PC-9 (cell line): ENCODE measurements at regions not wholly inside any gene's neighbourhood (a gene's known extent, or its start where the extent isn't known, plus 50 kb on each side); places are given as distances from the start of the nearest gene placed in this dataset.

Source experiments
- BruUV-seq: library from RNA; stranded (reverse); fragments of 400-500 nt; replicated peaks from 2 replicates; lab custom pipeline; 2021; lab: Mats Ljungman, UMichigan
- CTCF ChIA-PET: fragments of 300-600 bp; sonication (Branson Sonifier 250); formaldehyde crosslinking; loops from one replicate; lab custom pipeline; 2022; ENCODE audit warnings: antibody characterized with exemption; lab: Charles Lee
- POLR2A ChIA-PET: fragments of 300-600 bp; sonication (Branson Sonifier 250); formaldehyde crosslinking; loops from one replicate; lab custom pipeline; 2022; ENCODE audit warnings: antibody characterized with exemption; ENCODE audit not compliant: unreplicated experiment; lab: Charles Lee
- DNase-seq, 2 experiments: peaks; one replicate each; pipeline versions ENCODE4 v3.0.0 to v3.0.0-alpha.2; 2015 to 2022; ENCODE audit warnings: mixed read lengths in 1 of 2
- H2AFZ ChIP-seq: fragments of 200-600 bp; sonication (generic); 2 replicates; pipeline ENCODE4 v1.8.1; 2017; ENCODE audit warnings: antibody characterized with exemption
- H3F3A ChIP-seq: fragments of 200-600 bp; sonication (generic); 2 replicates; pipeline ENCODE4 v1.8.1; 2017; ENCODE audit warnings: antibody characterized with exemption, mild to moderate bottlenecking, low read depth; ENCODE audit not compliant: insufficient read depth
- H3K27ac ChIP-seq: fragments of 200-600 bp; sonication (generic); 2 replicates; pipeline ENCODE4 v1.6.1; 2016; ENCODE audit warnings: mixed run types
- H3K27me3 ChIP-seq: fragments of 200-600 bp; sonication (generic); 2 replicates; pipeline ENCODE4 v1.6.1; 2016; ENCODE audit warnings: low read depth, mixed run types; ENCODE audit not compliant: insufficient read depth
- H3K36me3 ChIP-seq: fragments of 200-600 bp; sonication (generic); 2 replicates; pipeline ENCODE4 v1.6.1; 2016; ENCODE audit warnings: low read depth, mixed run types
- H3K4me1 ChIP-seq: fragments of 200-600 bp; sonication (generic); replicated peaks from 2 replicates; pipeline ENCODE4 v1.6.1; 2016; ENCODE audit warnings: mixed run types; ENCODE audit not compliant: insufficient read depth
- H3K4me2 ChIP-seq: fragments of 200-600 bp; sonication (generic); 2 replicates; pipeline ENCODE4 v1.6.1; 2017; ENCODE audit warnings: mixed run types
- H3K4me3 ChIP-seq: fragments of 200-600 bp; sonication (generic); 2 replicates; pipeline ENCODE4 v1.6.1; 2016; ENCODE audit warnings: mixed run types
- H3K79me2 ChIP-seq: fragments of 200-600 bp; sonication (generic); 2 replicates; pipeline ENCODE4 v1.6.1; 2017; ENCODE audit warnings: low read depth, mixed run types
- H3K9me2 ChIP-seq: fragments of 200-600 bp; sonication (generic); 2 replicates; pipeline ENCODE4 v1.8.1; 2017; ENCODE audit warnings: mild to moderate bottlenecking; ENCODE audit not compliant: insufficient read depth
- H3K9me3 ChIP-seq: fragments of 200-600 bp; sonication (generic); 2 replicates; pipeline ENCODE4 v1.8.1; 2016; ENCODE audit warnings: low read depth; ENCODE audit not compliant: insufficient read depth
- H4K20me1 ChIP-seq: fragments of 200-600 bp; sonication (generic); 2 replicates; pipeline ENCODE4 v1.8.1; 2017; ENCODE audit not compliant: insufficient read depth
- CTCF ChIP-seq: fragments of 200-600 bp; sonication (generic); conservative IDR thresholded peaks from 2 replicates; pipeline ENCODE4 v1.6.1; 2017; ENCODE audit warnings: mixed run types, antibody characterized with exemption, mild to moderate bottlenecking, moderate library complexity
- EZH2 ChIP-seq: fragments of 200-600 bp; sonication (generic); IDR thresholded peaks from 2 replicates; pipeline ENCODE4 v1.8.0; 2017; ENCODE audit warnings: antibody characterized with exemption, low read depth
- intact Hi-C: fragments of 100-400 bp; cut with micrococcal nuclease; formaldehyde crosslinking; loops from one replicate; pipeline ENCODE4 v1.10.0; 2022; ENCODE audit not compliant: unreplicated experiment

GRCh38 chr7:131008840-131009711 lies 275.1 kb upstream of the KLF14 start:
- Histone ChIP-seq H3K9me3 (no peaks in the 10 kb centered on the region), H3K4me2 (0 out of 2 replicates have a peak overlapping the region, but pooled peaks have one; percentile 2), H3K4me3 (no peak overlapping the region), H3F3A (peaks cover 75% of the 10 kb centered on the region), H3K4me1 (peaks cover 78% of the 10 kb centered on the region), H3K9me2 (no peaks in the 10 kb centered on the region), H3K79me2 (peaks cover 98% of the 10 kb centered on the region), H2AFZ (no peak overlapping the region), H3K27me3 (no peaks in the 10 kb centered on the region), H4K20me1 (peaks cover 49% of the 10 kb centered on the region), H3K36me3 (peaks cover 33% of the 10 kb centered on the region), H3K27ac (peak overlapping the region; percentile 64)
- DNase-seq: no peak
- TF ChIP-seq EZH2 (no peak), CTCF (no peak)
- POLR2A ChIA-PET: interaction anchor here (0.7 kb wide), 1 partner anchor 33 kb away, joined by 3 read pairs; no protein-coding TSS in a partner anchor
- BruUV-seq: no TSS peak
- intact Hi-C loops: loop anchor here (5.0 kb wide), 1 partner anchor 47 kb away; no protein-coding TSS in a partner anchor
- CTCF ChIA-PET: no interaction called here

- H3K79me2 ChIP-seq: peaks cover 98% of the 10 kb centered on the region
- peaks cover 89% of the 10 kb centered on the region for H3K4me1 ChIP-seq
- ChIA-PET CTCF (no interaction called here), POLR2A (interaction anchor here (0.7 kb wide), 1 partner anchor 32 kb away, joined by 3 read pairs; no protein-coding TSS in a partner anchor)
- H2AFZ ChIP-seq: no peak overlapping the region
- no peaks in the 10 kb centered on the region for H3K9me2 ChIP-seq
- no peak for DNase-seq
- H3K27ac ChIP-seq: peak overlapping the region; percentile 64; the same call in 1 of the 2 replicates
- no peak overlapping the region for H3K4me3 ChIP-seq
- no peaks in the 10 kb centered on the region for H3K27me3 ChIP-seq
- TF ChIP-seq CTCF: no peak
- TF ChIP-seq EZH2: no peak
- intact Hi-C loops: no loop called here
- H3K36me3 ChIP-seq: peaks cover 33% of the 10 kb centered on the region
- no TSS peak for BruUV-seq
- H3K9me3 ChIP-seq: no peaks in the 10 kb centered on the region
- H3K4me2 ChIP-seq: no peak overlapping the region
- peaks cover 49% of the 10 kb centered on the region for H4K20me1 ChIP-seq
- H3F3A ChIP-seq: peaks cover 84% of the 10 kb centered on the region
Observed at GRCh38 chr7:131010029-131010716, 276.2 kb upstream of the KLF14 start.

- H2AFZ ChIP-seq: no peak overlapping the region
- peaks cover 45% of the 10 kb centered on the region for H4K20me1 ChIP-seq
- peaks cover 91% of the 10 kb centered on the region for H3F3A ChIP-seq
- peaks cover 96% of the 10 kb centered on the region for H3K4me1 ChIP-seq
- intact Hi-C loops: no loop called here
- H3K27ac ChIP-seq: peak overlapping the region; percentile 60; the same call in 1 of the 2 replicates
- no peak overlapping the region for H3K4me3 ChIP-seq
- H3K36me3 ChIP-seq: peaks cover 29% of the 10 kb centered on the region; the same call in 1 of the 2 replicates
- POLR2A ChIA-PET: no interaction called here
- no peaks in the 10 kb centered on the region for H3K9me2 ChIP-seq
- DNase-seq: no peak
- CTCF ChIA-PET: interaction anchor here (0.7 kb wide), 1 partner anchor 9 kb away, joined by 3 read pairs; no protein-coding TSS in a partner anchor
- H3K27me3 ChIP-seq: no peaks in the 10 kb centered on the region
- TF ChIP-seq EZH2: no peak
- TF ChIP-seq CTCF: no peak
- peaks cover 98% of the 10 kb centered on the region for H3K79me2 ChIP-seq
- H3K9me3 ChIP-seq: no peaks in the 10 kb centered on the region
- H3K4me2 ChIP-seq: no peak overlapping the region
- no TSS peak for BruUV-seq
Observed at GRCh38 chr7:131010717-131011431, 276.9 kb upstream of the KLF14 start.
